Uterus (tissue), 3 donors: ENCODE measurements at regions not wholly inside any gene's neighbourhood (a gene's known extent, or its start where the extent isn't known, plus 50 kb on each side); places are given as distances from the start of the nearest gene placed in this dataset.

Source experiments
- DNase-seq, 2 donors: peaks; one replicate each; pipeline ENCODE4 v3.0.0-alpha.2; 2019 to 2020
- H3K27ac ChIP-seq, 2 donors: fragments of 200-600 bp; sonication (generic); 1 replicate in 1 of 2; 2 replicates in 1 of 2; pipeline ENCODE4 v1.5.1; 2016 to 2018
- H3K27me3 ChIP-seq, 2 donors: fragments of 200-600 bp; sonication (generic); one replicate each; pipeline ENCODE4 v1.5.1; 2018 to 2019; ENCODE audit warnings: control low read depth in 1 of 2
- H3K36me3 ChIP-seq, 2 donors: fragments of 200-600 bp; sonication (generic); one replicate each; pipeline ENCODE4 v1.5.1; 2019; ENCODE audit warnings: control low read depth in 1 of 2
- H3K4me1 ChIP-seq, 2 donors: fragments of 200-600 bp; sonication (generic); one replicate each; pipeline ENCODE4 v1.5.1; 2018 to 2019; ENCODE audit warnings: control low read depth in 1 of 2
- H3K4me3 ChIP-seq, 2 donors: fragments of 200-600 bp; sonication (generic); 1 replicate in 1 of 2; 2 replicates in 1 of 2; pipeline ENCODE4 v1.5.1; 2018 to 2019; ENCODE audit warnings: mild to moderate bottlenecking in 1 of 2
- H3K9me3 ChIP-seq, 2 donors: fragments of 200-600 bp; sonication (generic); one replicate each; pipeline ENCODE4 v1.5.1; 2019; ENCODE audit warnings: control low read depth in 1 of 2
- CTCF ChIP-seq, 4 experiments: fragments of 200-600 bp in 2 of 4; fragments of 450-650 bp in 2 of 4; sonication (generic) in 2 of 4; IDR thresholded peaks; one replicate each; pipeline ENCODE4 v1.5.1; 2016 to 2019; ENCODE audit warnings: antibody characterized with exemption in 4 of 4, mild to moderate bottlenecking in 2 of 4, moderate library complexity in 1 of 4
- POLR2A ChIP-seq, 2 donors: fragments of 450-650 bp; IDR thresholded peaks; one replicate each; pipeline ENCODE4 v1.6.1; 2016; ENCODE audit warnings: antibody characterized with exemption in 2 of 2, mild to moderate bottlenecking in 1 of 2, moderate library complexity in 1 of 2
- intact Hi-C: fragments of 100-400 bp; cut with DNase I; formaldehyde crosslinking; loops from one replicate; pipeline ENCODE4 v1.15.1; 2023; ENCODE audit warnings: low total_unique reads
- donor health status: DM: yes; HTN: yes; CAD: no.

DNA sequence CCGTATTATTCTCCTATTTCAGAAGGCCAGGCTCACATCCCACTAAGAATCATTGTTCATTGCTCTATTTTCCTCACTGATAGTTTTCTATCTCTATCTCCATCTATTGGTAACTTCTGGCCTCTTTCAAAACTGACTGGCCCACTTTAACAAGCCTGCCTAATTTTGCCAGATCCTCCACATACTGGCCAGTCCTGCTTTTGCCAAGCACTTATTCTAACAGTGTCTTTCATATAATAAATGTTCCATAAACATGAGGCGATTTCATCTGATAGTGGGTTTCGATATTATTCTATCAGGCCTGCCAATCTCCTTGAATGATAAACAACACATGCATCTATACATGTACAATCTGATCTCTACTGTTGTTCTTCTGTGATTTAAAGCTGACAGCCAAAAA is 125.9 kb upstream of the KCNH7 start:
- H3K4me3 ChIP-seq, result no peak overlapping the region
- no peaks in the 10 kb centered on the region for H3K9me3 ChIP-seq
- DNase-seq, result no peak

GRCh38 chr2:162963156-162963555 is 124.6 kb upstream of the KCNH7 start:
- Histone ChIP-seq H3K36me3 (no peaks in the 10 kb centered on the region), H3K27me3 (no peaks in the 10 kb centered on the region), H3K27ac (no peak overlapping the region), H3K4me3 (no peak overlapping the region), H3K9me3 (no peaks in the 10 kb centered on the region), H3K4me1 (no peaks in the 10 kb centered on the region)
- no peak for TF ChIP-seq POLR2A (IDR thresholded peaks at IDR 0.05)
- no peak for TF ChIP-seq CTCF (IDR thresholded peaks at IDR 0.05)
- intact Hi-C loops, result no loop called here
- DNase-seq, result no peak

More for the DNA sequence above, 125.9 kb upstream of the KCNH7 start:
- no peaks in the 10 kb centered on the region for H3K27me3 ChIP-seq
- no peaks in the 10 kb centered on the region for H3K4me1 ChIP-seq
- intact Hi-C loops, result no loop called here
- H3K36me3 ChIP-seq, result no peaks in the 10 kb centered on the region
- no peak overlapping the region for H3K27ac ChIP-seq
- TF ChIP-seq POLR2A (IDR thresholded peaks at IDR 0.05) (no peak), CTCF (IDR thresholded peaks at IDR 0.05) (no peak)

GRCh38 chr2:162945785-162946184 is 107.2 kb upstream of the KCNH7 start:
- Histone ChIP-seq H3K4me3 (no peak overlapping the region), H3K36me3 (no peaks in the 10 kb centered on the region), H3K4me1 (no peaks in the 10 kb centered on the region), H3K9me3 (no peaks in the 10 kb centered on the region), H3K27ac (no peak overlapping the region), H3K27me3 (no peaks in the 10 kb centered on the region)
- intact Hi-C loops, result no loop called here
- no peak for DNase-seq
- TF ChIP-seq CTCF (IDR thresholded peaks at IDR 0.05) (no peak), POLR2A (IDR thresholded peaks at IDR 0.05) (no peak)

GRCh38 chr2:162938387-162938786 is 99.8 kb upstream of the KCNH7 start:
- Histone ChIP-seq H3K36me3 (peaks cover 0 to 3% of the 10 kb centered on the region in 2 donors), H3K27me3 (no peaks in the 10 kb centered on the region), H3K27ac (no peak overlapping the region), H3K4me1 (no peaks in the 10 kb centered on the region), H3K4me3 (no peak overlapping the region), H3K9me3 (no peaks in the 10 kb centered on the region)
- DNase-seq, result no peak
- intact Hi-C loops, result no loop called here
- TF ChIP-seq CTCF (IDR thresholded peaks at IDR 0.05), result no peak
- TF ChIP-seq POLR2A (IDR thresholded peaks at IDR 0.05), result no peak

DNA sequence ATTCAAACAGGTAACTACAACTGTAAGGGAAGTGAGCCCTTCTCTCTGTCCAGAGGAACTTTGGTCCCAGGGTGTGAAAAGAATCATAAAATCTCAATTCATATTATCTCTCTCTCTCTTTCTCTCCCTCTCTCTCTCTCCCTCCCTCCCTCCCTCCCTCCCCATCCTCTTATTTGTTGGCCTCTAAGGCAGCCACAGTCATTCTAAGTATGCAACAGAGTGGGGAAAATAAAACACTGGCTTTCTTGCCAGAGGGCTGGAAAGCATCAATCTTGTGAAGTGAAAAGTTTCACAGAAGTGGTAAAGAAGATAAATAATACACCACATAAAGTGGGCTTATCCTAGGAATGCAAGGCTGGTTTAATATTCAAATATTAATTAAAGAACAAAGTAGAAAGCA is 95.6 kb upstream of the KCNH7 start:
- no peak overlapping the region for H3K27ac ChIP-seq
- no peak for DNase-seq
- TF ChIP-seq CTCF (IDR thresholded peaks at IDR 0.05), result no peak
- H3K27me3 ChIP-seq, result no peaks in the 10 kb centered on the region
- peaks cover 0 to 3% of the 10 kb centered on the region in 2 donors for H3K36me3 ChIP-seq
- intact Hi-C loops, result no loop called here
- no peaks in the 10 kb centered on the region for H3K4me1 ChIP-seq
- no peak overlapping the region for H3K4me3 ChIP-seq
- no peaks in the 10 kb centered on the region for H3K9me3 ChIP-seq
